Liver (tissue), 8 donors: ENCODE measurements at regions not wholly inside any gene's neighbourhood (a gene's known extent, or its start where the extent isn't known, plus 50 kb on each side); places are given as distances from the start of the nearest gene placed in this dataset.

Experiments
- DNase-seq: peaks from one replicate; pipeline ENCODE4 v3.0.0-alpha.2; 2017; ENCODE audit warnings: low spot score
- H3K27ac ChIP-seq, 2 donors: one replicate each; pipeline ENCODE4 v1.7.0; 2013; ENCODE audit warnings: inconsistent platforms in 2 of 2, low read length in 2 of 2, control low read depth in 1 of 2, low read depth in 1 of 2, mild to moderate bottlenecking in 1 of 2
- H3K27me3 ChIP-seq, 4 donors: one replicate each; pipeline versions ENCODE4 v1.6.1 to v1.7.0; 2013; ENCODE audit warnings: low read length in 3 of 4, inconsistent platforms in 1 of 4, mild to moderate bottlenecking in 1 of 4, moderate library complexity in 1 of 4; ENCODE audit not compliant: control insufficient read depth in 4 of 4, insufficient read depth in 4 of 4
- H3K36me3 ChIP-seq, 4 donors: one replicate each; pipeline versions ENCODE4 v1.6.1 to v1.7.0; 2013; ENCODE audit warnings: low read length in 3 of 4, mild to moderate bottlenecking in 3 of 4, low read depth in 1 of 4, moderate library complexity in 1 of 4; ENCODE audit not compliant: control insufficient read depth in 4 of 4, insufficient read depth in 3 of 4
- H3K4me1 ChIP-seq, 4 donors: one replicate each; pipeline versions ENCODE4 v1.6.1 to v1.7.0; 2013; ENCODE audit warnings: low read length in 3 of 4, mild to moderate bottlenecking in 3 of 4, moderate library complexity in 1 of 4; ENCODE audit not compliant: control insufficient read depth in 4 of 4, insufficient read depth in 4 of 4
- H3K4me3 ChIP-seq, 3 donors: one replicate each; pipeline versions ENCODE4 v1.6.1 to v1.7.0; 2013; ENCODE audit warnings: low read length in 3 of 3, control low read depth in 1 of 3, low read depth in 1 of 3, mild to moderate bottlenecking in 1 of 3
- H3K9ac ChIP-seq, 2 donors: one replicate each; pipeline ENCODE4 v1.7.0; 2013; ENCODE audit warnings: low read length in 2 of 2, mild to moderate bottlenecking in 2 of 2, moderate library complexity in 2 of 2, control low read depth in 1 of 2, low read depth in 1 of 2
- H3K9me3 ChIP-seq, 4 donors: one replicate each; pipeline versions ENCODE4 v1.6.1 to v1.7.0; 2013; ENCODE audit warnings: low read length in 3 of 4; ENCODE audit not compliant: control insufficient read depth in 4 of 4
- EGR1 ChIP-seq, 2 donors: IDR thresholded peaks; 2 replicates each; pipeline ENCODE4 v1.6.1; 2016 to 2018; ENCODE audit warnings: antibody characterized with exemption in 2 of 2, low read depth in 2 of 2
- FOXA1 ChIP-seq: IDR thresholded peaks from 2 replicates; pipeline ENCODE4 v1.6.1; 2016; ENCODE audit warnings: antibody characterized with exemption
- GABPA ChIP-seq, 2 donors: IDR thresholded peaks in 1 of 2; conservative IDR thresholded peaks in 1 of 2; 2 replicates each; pipeline ENCODE4 v1.6.1; 2016; ENCODE audit warnings: antibody characterized with exemption in 2 of 2, mild to moderate bottlenecking in 1 of 2, moderate library complexity in 1 of 2
- HNF4A ChIP-seq, 2 donors: conservative IDR thresholded peaks; 2 replicates each; pipeline ENCODE4 v1.6.1; 2016; ENCODE audit warnings: antibody characterized with exemption in 2 of 2, mild to moderate bottlenecking in 2 of 2
- HNF4G ChIP-seq: IDR thresholded peaks from 2 replicates; pipeline ENCODE4 v1.6.1; 2016; ENCODE audit warnings: antibody characterized with exemption
- JUND ChIP-seq, 2 donors: IDR thresholded peaks; 2 replicates each; pipeline ENCODE4 v1.6.1; 2016; ENCODE audit warnings: antibody characterized with exemption in 2 of 2
- NR2F2 ChIP-seq: IDR thresholded peaks from 2 replicates; pipeline ENCODE4 v1.6.1; 2016; ENCODE audit warnings: antibody characterized with exemption
- RXRA ChIP-seq, 2 donors: IDR thresholded peaks; 2 replicates each; pipeline ENCODE4 v1.6.1; 2017 to 2018; ENCODE audit warnings: antibody characterized with exemption in 2 of 2, mild to moderate bottlenecking in 1 of 2
- SP1 ChIP-seq: IDR thresholded peaks from 2 replicates; pipeline ENCODE4 v1.6.1; 2018; ENCODE audit warnings: antibody characterized with exemption, mild to moderate bottlenecking
- TAF1 ChIP-seq: conservative IDR thresholded peaks from 2 replicates; pipeline ENCODE4 v1.6.1; 2016; ENCODE audit warnings: antibody characterized with exemption, mild to moderate bottlenecking
- YY1 ChIP-seq: IDR thresholded peaks from 2 replicates; pipeline ENCODE4 v1.6.1; 2016; ENCODE audit warnings: antibody characterized with exemption, mild to moderate bottlenecking
- WGBS: extraction: QIAGEN DNeasy Blood & Tissue Kit; methylation state at CpG from one replicate; pipeline ENCODE4 v1.1.7; 2013; 5-methylcytosine and 5-hydroxymethylcytosine counted together
- TF ChIP-seq, protein P1 (sequence below): fragments of 150-350 bp; IDR thresholded peaks from 2 replicates; pipeline ENCODE4 v1.5.1; 2017; ENCODE audit warnings: improper control_type of control experiment, low read depth, low read length; ENCODE audit not compliant: missing input control
- TF ChIP-seq, protein P2 (sequence below): IDR thresholded peaks from 2 replicates; pipeline ENCODE4 v1.6.1; 2016; ENCODE audit warnings: antibody characterized with exemption, mild to moderate bottlenecking
- TF ChIP-seq, protein P3 (sequence below): IDR thresholded peaks from 2 replicates; pipeline ENCODE4 v1.6.1; 2016; ENCODE audit warnings: antibody characterized with exemption
- TF ChIP-seq, protein P4 (sequence below): IDR thresholded peaks from 2 replicates; pipeline ENCODE4 v1.6.1; 2016; ENCODE audit warnings: antibody characterized with exemption
- TF ChIP-seq, protein P5 (sequence below): IDR thresholded peaks from 2 replicates; pipeline ENCODE4 v1.6.1; 2016; ENCODE audit warnings: antibody characterized with exemption
- donor health status: healthy.
- donor health status: healthy.
- donor health status: healthy.
- donor health status: healthy.
- donor health status: healthy.

DNA sequence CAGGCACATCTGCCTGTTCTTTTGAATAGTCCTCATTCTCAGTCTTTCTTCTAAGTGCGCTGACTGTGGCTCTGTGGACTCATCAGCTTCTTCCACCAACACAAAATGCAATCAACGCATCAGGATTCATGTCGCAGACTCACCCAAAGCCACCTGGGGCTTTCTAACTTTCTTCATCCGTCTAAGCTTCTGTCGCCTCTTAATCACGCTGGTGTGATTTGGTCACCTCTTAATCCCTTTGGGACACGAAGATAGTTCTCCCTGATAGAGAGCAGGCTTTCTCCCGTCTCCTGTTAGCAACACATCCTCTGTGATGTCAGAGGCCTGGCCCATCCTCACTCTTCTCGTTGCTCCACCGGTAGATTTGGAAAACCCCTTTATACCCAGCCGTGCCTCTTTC, 78.0 kb upstream of the FOXQ1 start:
- TF ChIP-seq RXRA (IDR thresholded peaks at IDR 0.05) (no peak), JUND (IDR thresholded peaks at IDR 0.05) (no peak), HNF4A (conservative IDR thresholded peaks at IDR 0.05) (no peak), SP1 (no peak), TAF1 (no peak), HNF4G (no peak), NR2F2 (no peak), EGR1 (IDR thresholded peaks at IDR 0.05; ENCODE audit: low read depth in 2 of 2) (no peak)
- TF ChIP-seq, protein P1, sequence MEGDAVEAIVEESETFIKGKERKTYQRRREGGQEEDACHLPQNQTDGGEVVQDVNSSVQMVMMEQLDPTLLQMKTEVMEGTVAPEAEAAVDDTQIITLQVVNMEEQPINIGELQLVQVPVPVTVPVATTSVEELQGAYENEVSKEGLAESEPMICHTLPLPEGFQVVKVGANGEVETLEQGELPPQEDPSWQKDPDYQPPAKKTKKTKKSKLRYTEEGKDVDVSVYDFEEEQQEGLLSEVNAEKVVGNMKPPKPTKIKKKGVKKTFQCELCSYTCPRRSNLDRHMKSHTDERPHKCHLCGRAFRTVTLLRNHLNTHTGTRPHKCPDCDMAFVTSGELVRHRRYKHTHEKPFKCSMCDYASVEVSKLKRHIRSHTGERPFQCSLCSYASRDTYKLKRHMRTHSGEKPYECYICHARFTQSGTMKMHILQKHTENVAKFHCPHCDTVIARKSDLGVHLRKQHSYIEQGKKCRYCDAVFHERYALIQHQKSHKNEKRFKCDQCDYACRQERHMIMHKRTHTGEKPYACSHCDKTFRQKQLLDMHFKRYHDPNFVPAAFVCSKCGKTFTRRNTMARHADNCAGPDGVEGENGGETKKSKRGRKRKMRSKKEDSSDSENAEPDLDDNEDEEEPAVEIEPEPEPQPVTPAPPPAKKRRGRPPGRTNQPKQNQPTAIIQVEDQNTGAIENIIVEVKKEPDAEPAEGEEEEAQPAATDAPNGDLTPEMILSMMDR: no peak
- TF ChIP-seq, protein P2, sequence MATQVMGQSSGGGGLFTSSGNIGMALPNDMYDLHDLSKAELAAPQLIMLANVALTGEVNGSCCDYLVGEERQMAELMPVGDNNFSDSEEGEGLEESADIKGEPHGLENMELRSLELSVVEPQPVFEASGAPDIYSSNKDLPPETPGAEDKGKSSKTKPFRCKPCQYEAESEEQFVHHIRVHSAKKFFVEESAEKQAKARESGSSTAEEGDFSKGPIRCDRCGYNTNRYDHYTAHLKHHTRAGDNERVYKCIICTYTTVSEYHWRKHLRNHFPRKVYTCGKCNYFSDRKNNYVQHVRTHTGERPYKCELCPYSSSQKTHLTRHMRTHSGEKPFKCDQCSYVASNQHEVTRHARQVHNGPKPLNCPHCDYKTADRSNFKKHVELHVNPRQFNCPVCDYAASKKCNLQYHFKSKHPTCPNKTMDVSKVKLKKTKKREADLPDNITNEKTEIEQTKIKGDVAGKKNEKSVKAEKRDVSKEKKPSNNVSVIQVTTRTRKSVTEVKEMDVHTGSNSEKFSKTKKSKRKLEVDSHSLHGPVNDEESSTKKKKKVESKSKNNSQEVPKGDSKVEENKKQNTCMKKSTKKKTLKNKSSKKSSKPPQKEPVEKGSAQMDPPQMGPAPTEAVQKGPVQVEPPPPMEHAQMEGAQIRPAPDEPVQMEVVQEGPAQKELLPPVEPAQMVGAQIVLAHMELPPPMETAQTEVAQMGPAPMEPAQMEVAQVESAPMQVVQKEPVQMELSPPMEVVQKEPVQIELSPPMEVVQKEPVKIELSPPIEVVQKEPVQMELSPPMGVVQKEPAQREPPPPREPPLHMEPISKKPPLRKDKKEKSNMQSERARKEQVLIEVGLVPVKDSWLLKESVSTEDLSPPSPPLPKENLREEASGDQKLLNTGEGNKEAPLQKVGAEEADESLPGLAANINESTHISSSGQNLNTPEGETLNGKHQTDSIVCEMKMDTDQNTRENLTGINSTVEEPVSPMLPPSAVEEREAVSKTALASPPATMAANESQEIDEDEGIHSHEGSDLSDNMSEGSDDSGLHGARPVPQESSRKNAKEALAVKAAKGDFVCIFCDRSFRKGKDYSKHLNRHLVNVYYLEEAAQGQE: no peak
- TF ChIP-seq, protein P3, sequence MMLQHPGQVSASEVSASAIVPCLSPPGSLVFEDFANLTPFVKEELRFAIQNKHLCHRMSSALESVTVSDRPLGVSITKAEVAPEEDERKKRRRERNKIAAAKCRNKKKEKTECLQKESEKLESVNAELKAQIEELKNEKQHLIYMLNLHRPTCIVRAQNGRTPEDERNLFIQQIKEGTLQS: no peak
- TF ChIP-seq, protein P4, sequence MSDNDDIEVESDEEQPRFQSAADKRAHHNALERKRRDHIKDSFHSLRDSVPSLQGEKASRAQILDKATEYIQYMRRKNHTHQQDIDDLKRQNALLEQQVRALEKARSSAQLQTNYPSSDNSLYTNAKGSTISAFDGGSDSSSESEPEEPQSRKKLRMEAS: no peak
- Histone ChIP-seq H3K4me3 (no peak overlapping the region), H3K4me1 (peaks cover 0 to 16% (median 11%) of the 10 kb centered on the region in 4 donors), H3K36me3 (no peaks in the 10 kb centered on the region), H3K9ac (no peak overlapping the region), H3K27ac (no peak overlapping the region), H3K27me3 (peaks cover 0 to 2% (median 0%) of the 10 kb centered on the region in 4 donors), H3K9me3 (no peaks in the 10 kb centered on the region)
- DNase-seq: no peak
- 88% methylated on average over 11 of the region's 11 CpGs for WGBS

DNA sequence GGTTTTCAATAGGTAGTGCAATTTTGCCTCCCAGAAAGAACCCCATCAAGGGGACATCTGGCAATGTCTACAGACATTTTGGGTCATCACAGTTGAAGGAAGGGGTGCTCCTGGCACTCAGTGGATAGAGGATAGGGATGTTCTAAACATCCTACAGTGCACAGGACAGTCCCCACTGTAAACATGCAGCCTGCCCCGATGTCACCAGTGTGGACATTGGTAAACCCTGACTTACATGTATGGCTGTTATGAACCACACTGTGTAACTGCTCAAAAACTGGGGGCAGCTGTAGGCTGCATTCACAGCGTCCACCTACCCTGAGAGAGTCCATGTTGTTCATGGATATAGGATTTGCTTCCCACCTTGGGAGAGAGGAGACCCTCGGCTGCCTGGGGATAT, 79.3 kb upstream of the FOXQ1 start:
- Histone ChIP-seq H3K4me1 (peaks cover 0 to 25% (median 16%) of the 10 kb centered on the region in 4 donors), H3K4me3 (no peak overlapping the region), H3K27ac (no peak overlapping the region), H3K36me3 (no peaks in the 10 kb centered on the region), H3K27me3 (no peaks in the 10 kb centered on the region), H3K9ac (no peak overlapping the region), H3K9me3 (no peaks in the 10 kb centered on the region)
- DNase-seq: no peak
- WGBS: 88% methylated on average over 3 of the region's 3 CpGs
- TF ChIP-seq JUND (IDR thresholded peaks at IDR 0.05) (no peak), HNF4G (no peak), YY1 (no peak), GABPA (IDR thresholded peaks at IDR 0.05 in 1 of 2, conservative IDR thresholded peaks at IDR 0.05 in 1 of 2) (no peak), EGR1 (IDR thresholded peaks at IDR 0.05; ENCODE audit: low read depth in 2 of 2) (no peak), SP1 (no peak), NR2F2 (no peak), HNF4A (conservative IDR thresholded peaks at IDR 0.05) (no peak), RXRA (IDR thresholded peaks at IDR 0.05) (no peak), FOXA1 (no peak), TAF1 (no peak)
- TF ChIP-seq, protein P3: no peak
- TF ChIP-seq, protein P1: no peak
- TF ChIP-seq, protein P2: no peak
- TF ChIP-seq, protein P4: no peak
- TF ChIP-seq, protein P5, sequence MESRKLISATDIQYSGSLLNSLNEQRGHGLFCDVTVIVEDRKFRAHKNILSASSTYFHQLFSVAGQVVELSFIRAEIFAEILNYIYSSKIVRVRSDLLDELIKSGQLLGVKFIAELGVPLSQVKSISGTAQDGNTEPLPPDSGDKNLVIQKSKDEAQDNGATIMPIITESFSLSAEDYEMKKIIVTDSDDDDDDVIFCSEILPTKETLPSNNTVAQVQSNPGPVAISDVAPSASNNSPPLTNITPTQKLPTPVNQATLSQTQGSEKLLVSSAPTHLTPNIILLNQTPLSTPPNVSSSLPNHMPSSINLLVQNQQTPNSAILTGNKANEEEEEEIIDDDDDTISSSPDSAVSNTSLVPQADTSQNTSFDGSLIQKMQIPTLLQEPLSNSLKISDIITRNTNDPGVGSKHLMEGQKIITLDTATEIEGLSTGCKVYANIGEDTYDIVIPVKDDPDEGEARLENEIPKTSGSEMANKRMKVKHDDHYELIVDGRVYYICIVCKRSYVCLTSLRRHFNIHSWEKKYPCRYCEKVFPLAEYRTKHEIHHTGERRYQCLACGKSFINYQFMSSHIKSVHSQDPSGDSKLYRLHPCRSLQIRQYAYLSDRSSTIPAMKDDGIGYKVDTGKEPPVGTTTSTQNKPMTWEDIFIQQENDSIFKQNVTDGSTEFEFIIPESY: no peak
